Breast epithelium (tissue), 4 donors: ENCODE measurements at regions not wholly inside any gene's neighbourhood (a gene's known extent, or its start where the extent isn't known, plus 50 kb on each side); places are given as distances from the start of the nearest gene placed in this dataset.

Source experiments
- DNase-seq, 2 donors: peaks; one replicate each; pipeline ENCODE4 v3.0.0-alpha.2; 2019; ENCODE audit warnings: low spot score in 2 of 2
- H3K27ac ChIP-seq, 2 donors: fragments of 200-600 bp; sonication (generic) in 1 of 2; one replicate each; pipeline ENCODE4 v1.5.1; 2016 to 2019; ENCODE audit warnings: mild to moderate bottlenecking in 1 of 2
- H3K27me3 ChIP-seq, 2 donors: fragments of 200-600 bp; sonication (generic) in 1 of 2; one replicate each; pipeline versions ENCODE4 v1.5.1 to v1.6.0; 2017 to 2019; ENCODE audit warnings: control low read depth in 1 of 2, mild to moderate bottlenecking in 1 of 2
- H3K36me3 ChIP-seq: fragments of 200-600 bp; one replicate; pipeline ENCODE4 v1.5.1; 2019
- H3K4me1 ChIP-seq, 2 donors: fragments of 200-600 bp; sonication (generic); one replicate each; pipeline ENCODE4 v1.5.1; 2016 to 2019; ENCODE audit warnings: control low read depth in 1 of 2
- H3K4me3 ChIP-seq, 3 donors: fragments of 200-600 bp; sonication (generic); 1 replicate in 2 of 3; 2 replicates in 1 of 3; pipeline ENCODE4 v1.5.1; 2016 to 2019; ENCODE audit warnings: mild to moderate bottlenecking in 3 of 3, moderate library complexity in 2 of 3
- H3K9me3 ChIP-seq, 2 donors: fragments of 200-600 bp; sonication (generic) in 1 of 2; one replicate each; pipeline ENCODE4 v1.5.1; 2016 to 2019; ENCODE audit warnings: control low read depth in 1 of 2
- POLR2A ChIP-seq: fragments of 450-650 bp; IDR thresholded peaks from one replicate; pipeline ENCODE4 v1.6.1; 2016; ENCODE audit warnings: antibody characterized with exemption, mild to moderate bottlenecking, moderate library complexity
- POLR2AphosphoS5 ChIP-seq, 3 donors: sonication (generic); formaldehyde crosslinking; IDR thresholded peaks; one replicate each; pipeline ENCODE4 v1.6.1; 2017; ENCODE audit warnings: antibody characterized with exemption in 3 of 3
- intact Hi-C: fragments of 100-400 bp; cut with DNase I; formaldehyde crosslinking; loops from one replicate; pipeline ENCODE4 v1.15.1; 2023; ENCODE audit warnings: low total_unique reads
- TF ChIP-seq, protein P1 (sequence below), 3 donors: fragments of 450-650 bp; IDR thresholded peaks; one replicate each; pipeline ENCODE4 v1.5.1; 2016 to 2017; ENCODE audit warnings: antibody characterized with exemption in 3 of 3, mild to moderate bottlenecking in 3 of 3, moderate library complexity in 3 of 3

DNA sequence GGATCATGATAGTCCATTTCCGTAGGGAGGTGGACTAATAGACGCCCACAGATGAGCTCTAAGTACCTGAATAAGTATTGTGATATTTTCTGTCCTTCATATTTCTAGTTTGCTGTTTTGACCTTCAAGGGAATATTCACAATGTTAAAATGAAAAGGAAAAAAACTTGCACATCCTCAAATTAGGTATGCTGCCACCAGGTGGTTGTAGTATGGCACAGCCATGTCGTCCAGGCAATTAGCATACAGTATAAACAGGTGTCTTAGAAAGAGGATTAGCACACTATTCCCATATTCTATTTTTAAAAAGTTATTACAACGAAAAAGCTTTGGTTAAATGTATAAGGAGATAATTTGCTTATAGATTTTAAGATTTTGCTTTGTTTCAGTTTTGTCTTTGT lies 802.0 kb downstream of the RPA4 start:
- no peak overlapping the region for H3K27ac ChIP-seq
- DNase-seq: no peak
- no peak overlapping the region for H3K4me3 ChIP-seq
- peaks cover 0 to 36% of the 10 kb centered on the region in 2 donors for H3K27me3 ChIP-seq
- H3K36me3 ChIP-seq: no peaks in the 10 kb centered on the region
- no peaks in the 10 kb centered on the region for H3K4me1 ChIP-seq
- intact Hi-C loops: loop anchor here (5.0 kb wide), 1 partner anchor 1277 kb away; no protein-coding TSS in a partner anchor
- TF ChIP-seq, protein P1, sequence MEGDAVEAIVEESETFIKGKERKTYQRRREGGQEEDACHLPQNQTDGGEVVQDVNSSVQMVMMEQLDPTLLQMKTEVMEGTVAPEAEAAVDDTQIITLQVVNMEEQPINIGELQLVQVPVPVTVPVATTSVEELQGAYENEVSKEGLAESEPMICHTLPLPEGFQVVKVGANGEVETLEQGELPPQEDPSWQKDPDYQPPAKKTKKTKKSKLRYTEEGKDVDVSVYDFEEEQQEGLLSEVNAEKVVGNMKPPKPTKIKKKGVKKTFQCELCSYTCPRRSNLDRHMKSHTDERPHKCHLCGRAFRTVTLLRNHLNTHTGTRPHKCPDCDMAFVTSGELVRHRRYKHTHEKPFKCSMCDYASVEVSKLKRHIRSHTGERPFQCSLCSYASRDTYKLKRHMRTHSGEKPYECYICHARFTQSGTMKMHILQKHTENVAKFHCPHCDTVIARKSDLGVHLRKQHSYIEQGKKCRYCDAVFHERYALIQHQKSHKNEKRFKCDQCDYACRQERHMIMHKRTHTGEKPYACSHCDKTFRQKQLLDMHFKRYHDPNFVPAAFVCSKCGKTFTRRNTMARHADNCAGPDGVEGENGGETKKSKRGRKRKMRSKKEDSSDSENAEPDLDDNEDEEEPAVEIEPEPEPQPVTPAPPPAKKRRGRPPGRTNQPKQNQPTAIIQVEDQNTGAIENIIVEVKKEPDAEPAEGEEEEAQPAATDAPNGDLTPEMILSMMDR (IDR thresholded peaks at IDR 0.05): no peak
- no peak for TF ChIP-seq POLR2A
- no peak for TF ChIP-seq POLR2AphosphoS5 (IDR thresholded peaks at IDR 0.05)
- H3K9me3 ChIP-seq: no peaks in the 10 kb centered on the region

- intact Hi-C loops: no loop called here
- H3K27ac ChIP-seq: no peak overlapping the region
- no peaks in the 10 kb centered on the region for H3K9me3 ChIP-seq
- H3K27me3 ChIP-seq: peaks cover 0 to 21% of the 10 kb centered on the region in 2 donors
- H3K4me1 ChIP-seq: no peaks in the 10 kb centered on the region
- H3K36me3 ChIP-seq: no peaks in the 10 kb centered on the region
- TF ChIP-seq, protein P1 (IDR thresholded peaks at IDR 0.05): no peak
- TF ChIP-seq POLR2AphosphoS5 (IDR thresholded peaks at IDR 0.05) (no peak), POLR2A (no peak)
- H3K4me3 ChIP-seq: no peak overlapping the region
- DNase-seq: no peak
Measured at GRCh38 chrX:97691901-97692455, 808.3 kb downstream of the RPA4 start.

DNA sequence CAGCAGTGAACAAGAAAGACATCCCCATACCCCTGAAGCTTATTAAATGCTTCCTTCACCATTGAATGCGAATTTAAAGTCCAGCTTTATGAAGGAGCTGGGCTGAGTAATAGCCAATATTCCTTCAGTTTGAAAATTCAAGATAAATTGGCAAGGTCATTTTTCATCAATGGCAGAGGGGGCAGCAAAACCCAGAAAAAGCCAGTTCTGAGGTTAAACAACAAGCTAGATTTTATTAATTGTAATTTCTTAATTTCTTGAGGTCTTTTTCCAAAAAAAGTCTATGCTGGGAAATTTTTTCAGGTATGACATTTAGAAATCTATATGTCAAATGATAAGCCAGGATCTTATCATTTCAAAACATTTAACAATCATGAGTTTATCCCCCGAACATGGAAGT lies 808.9 kb downstream of the RPA4 start:
- Histone ChIP-seq H3K27ac (no peak overlapping the region), H3K9me3 (peaks cover 0 to 4% of the 10 kb centered on the region in 2 donors), H3K4me1 (no peaks in the 10 kb centered on the region), H3K27me3 (peaks cover 0 to 16% of the 10 kb centered on the region in 2 donors), H3K36me3 (no peaks in the 10 kb centered on the region), H3K4me3 (no peak overlapping the region)
- intact Hi-C loops: no loop called here
- TF ChIP-seq POLR2AphosphoS5 (IDR thresholded peaks at IDR 0.05): no peak
- no peak for TF ChIP-seq POLR2A
- TF ChIP-seq, protein P1 (IDR thresholded peaks at IDR 0.05): no peak
- DNase-seq: no peak

DNA sequence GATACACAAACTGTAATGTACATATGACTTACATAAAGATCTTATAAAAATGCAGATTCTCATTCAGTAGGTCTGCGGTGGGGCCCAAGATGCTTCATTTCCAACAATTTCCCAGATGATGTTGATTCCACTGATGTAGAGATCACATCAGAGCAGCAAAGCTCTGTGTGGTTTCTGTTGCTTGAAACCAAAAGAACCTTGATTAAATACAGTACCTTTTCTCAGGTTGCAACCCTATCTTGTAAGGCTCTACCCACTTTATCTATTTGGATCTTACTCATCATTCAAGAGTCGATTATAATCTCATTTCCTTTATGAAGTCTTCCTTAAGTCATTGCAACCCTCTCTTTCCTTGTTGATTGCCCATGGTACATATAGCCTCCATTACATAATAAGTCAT lies 816.8 kb downstream of the RPA4 start:
- intact Hi-C loops: no loop called here
- no peaks in the 10 kb centered on the region for H3K36me3 ChIP-seq
- H3K9me3 ChIP-seq: peaks cover 0 to 4% of the 10 kb centered on the region in 2 donors
- DNase-seq: no peak
- H3K4me3 ChIP-seq: no peak overlapping the region
- no peaks in the 10 kb centered on the region for H3K4me1 ChIP-seq
- TF ChIP-seq, protein P1 (IDR thresholded peaks at IDR 0.05): no peak
- TF ChIP-seq POLR2A: no peak
- TF ChIP-seq POLR2AphosphoS5 (IDR thresholded peaks at IDR 0.05): no peak
- peaks cover 0 to 27% of the 10 kb centered on the region in 2 donors for H3K27me3 ChIP-seq
- no peak overlapping the region for H3K27ac ChIP-seq

GRCh38 chrX:97704474-97704873 lies 820.8 kb downstream of the RPA4 start:
- H3K36me3 ChIP-seq: no peaks in the 10 kb centered on the region
- H3K4me1 ChIP-seq: no peaks in the 10 kb centered on the region
- no peak overlapping the region for H3K4me3 ChIP-seq
- DNase-seq: no peak
- H3K9me3 ChIP-seq: no peaks in the 10 kb centered on the region
- H3K27me3 ChIP-seq: peaks cover 0 to 18% of the 10 kb centered on the region in 2 donors
- intact Hi-C loops: no loop called here
- H3K27ac ChIP-seq: no peak overlapping the region
- TF ChIP-seq, protein P1 (IDR thresholded peaks at IDR 0.05): no peak
- no peak for TF ChIP-seq POLR2AphosphoS5 (IDR thresholded peaks at IDR 0.05)
- no peak for TF ChIP-seq POLR2A
